ENCODE measurements at regions not wholly inside any gene's neighbourhood (a gene's known extent, or its start where the extent isn't known, plus 50 kb on each side); places are given as distances from the start of the nearest gene placed in this dataset.
A peak's percentile ranks its signal among the peaks of the same experiment; 100 is the strongest.
"Not testable (repeated sequence)": the region's sequence is repeated elsewhere in the genome, so short reads cannot be mapped to it uniquely, and the experiment has no call there.

DNA sequence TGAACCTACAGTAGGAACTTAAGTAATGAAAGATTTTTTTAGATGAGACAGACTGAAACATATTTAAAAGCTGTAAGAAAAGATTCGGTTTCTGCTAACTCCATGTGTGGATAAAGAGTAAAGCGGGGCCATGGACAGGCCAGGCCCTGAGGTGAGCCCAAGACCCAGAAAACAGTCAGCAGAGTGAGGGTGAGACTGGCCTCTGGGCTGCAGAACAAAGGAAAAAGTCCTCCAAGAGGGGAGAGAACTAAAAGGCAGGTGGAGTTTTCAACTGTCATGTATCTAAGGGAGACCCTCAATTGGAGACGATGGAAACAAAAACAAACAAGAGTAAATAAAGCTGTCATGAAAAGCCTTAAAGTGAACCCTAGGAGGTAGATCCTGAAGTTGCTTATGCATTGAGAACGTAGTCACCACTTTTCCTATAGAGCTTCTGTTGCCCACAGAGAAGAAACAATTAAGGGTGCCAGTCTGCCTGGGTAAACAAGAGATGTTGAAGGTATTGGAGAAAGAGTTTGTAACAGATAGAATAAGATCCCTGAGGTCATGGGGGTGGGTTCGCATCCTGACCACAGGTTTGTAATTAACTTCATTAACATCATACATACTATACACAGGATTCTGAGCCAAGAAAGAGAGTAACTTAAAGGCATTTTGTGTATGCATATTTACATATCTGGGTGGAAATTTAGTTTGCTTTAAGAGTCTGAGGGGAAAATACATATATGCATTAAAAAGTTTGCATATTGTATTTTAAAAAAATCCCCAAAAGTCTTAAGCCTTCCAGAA, 268.7 kb upstream of the PDE3A start:
- no peaks in the 10 kb centered on the region for H3K36me3 ChIP-seq
- no peaks in the 10 kb centered on the region for H3K9me3 ChIP-seq
- no peak overlapping the region for H3K27ac ChIP-seq
- intact Hi-C loops (cut with DNase I), result no loop called here
- H3K4me3 ChIP-seq, result no peak overlapping the region
- H3K4me1 ChIP-seq, result peaks cover 0 to 17% (median 8%) of the 10 kb centered on the region in 9 donors
- WGBS, 2 donors, result 79 to 81% methylated on average over 5 of the region's 5 CpGs
- no peak for DNase-seq
- ATAC-seq, result no peak
- H3K27me3 ChIP-seq, result no peaks in the 10 kb centered on the region
- no peak for TF ChIP-seq CTCF (IDR thresholded peaks at IDR 0.05)

DNA sequence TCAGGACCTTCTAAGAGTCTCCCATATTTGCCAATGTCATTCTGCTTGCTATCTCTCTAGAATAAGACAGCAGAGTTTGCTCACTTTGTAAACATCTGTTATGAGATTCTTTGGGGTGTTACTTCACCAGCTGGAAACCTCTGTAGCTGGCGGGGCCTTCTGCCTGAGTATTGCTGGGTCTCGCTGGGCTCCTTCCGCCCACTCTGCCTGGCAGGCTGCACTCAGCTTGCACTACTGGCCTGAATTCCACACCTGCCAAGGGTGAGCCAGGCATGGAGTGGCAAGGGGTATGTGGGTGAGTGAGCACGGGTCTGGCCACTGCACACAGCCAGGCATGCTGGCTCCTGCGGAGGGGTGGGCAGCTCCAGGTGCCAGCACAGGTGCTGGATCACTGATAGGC, 267.3 kb upstream of the PDE3A start:
- WGBS, 2 donors, result 72 to 75% methylated on average over 5 of the region's 5 CpGs
- intact Hi-C loops (cut with DNase I), result no loop called here
- no peaks in the 10 kb centered on the region for H3K27me3 ChIP-seq
- H3K36me3 ChIP-seq, result no peaks in the 10 kb centered on the region
- peaks cover 0 to 27% (median 11%) of the 10 kb centered on the region in 9 donors for H3K4me1 ChIP-seq
- no peaks in the 10 kb centered on the region for H3K9me3 ChIP-seq
- H3K4me3 ChIP-seq, result no peak overlapping the region
- ATAC-seq (peak in 7 of 8 donors; percentile 27 to 78 (median 44)), DNase-seq (peak in 1 of 2 donors; percentile 25)
- TF ChIP-seq CTCF (IDR thresholded peaks at IDR 0.05), result no peak
- H3K27ac ChIP-seq, result no peak overlapping the region

DNA sequence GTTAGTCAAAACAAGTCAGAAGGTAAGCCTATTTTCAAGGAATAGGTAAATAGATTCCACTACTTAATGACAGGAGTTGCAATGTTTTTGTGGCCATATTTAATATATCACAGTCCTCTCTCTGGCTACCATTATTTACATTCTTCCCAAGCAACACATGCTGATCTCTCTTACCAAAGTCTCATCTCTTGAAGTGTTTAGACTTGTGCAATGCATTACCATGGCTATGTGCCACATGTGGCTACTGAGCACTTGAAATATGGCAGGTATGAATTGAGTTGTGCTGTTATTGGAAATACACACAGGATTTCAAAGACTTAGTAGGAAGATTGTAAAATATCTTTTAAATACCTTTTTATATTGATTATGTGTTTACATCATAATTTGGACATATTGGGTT, 262.4 kb upstream of the PDE3A start:
- no peak overlapping the region for H3K4me3 ChIP-seq
- TF ChIP-seq CTCF (IDR thresholded peaks at IDR 0.05), result no peak
- peaks cover 0 to 33% (median 5%) of the 10 kb centered on the region in 9 donors for H3K4me1 ChIP-seq
- ATAC-seq (no peak), DNase-seq (no peak)
- H3K27me3 ChIP-seq, result no peaks in the 10 kb centered on the region
- H3K36me3 ChIP-seq, result no peaks in the 10 kb centered on the region
- no peaks in the 10 kb centered on the region for H3K9me3 ChIP-seq
- intact Hi-C loops (cut with DNase I), result no loop called here
- no peak overlapping the region for H3K27ac ChIP-seq

GRCh38 chr12:20109676-20110075, 258.7 kb upstream of the PDE3A start:
- 28 to 36% methylated on average over 5 of the region's 5 CpGs for WGBS, 2 donors
- Histone ChIP-seq H3K36me3 (no peaks in the 10 kb centered on the region), H3K4me1 (peaks cover 0 to 31% (median 5%) of the 10 kb centered on the region in 9 donors), H3K27me3 (no peaks in the 10 kb centered on the region), H3K4me3 (peak overlapping the region in 2 of 10 donors; percentile 0 to 11), H3K27ac (peak overlapping the region in 9 of 10 donors; percentile 23 to 80 (median 56)), H3K9me3 (no peaks in the 10 kb centered on the region)
- no peak for DNase-seq
- intact Hi-C loops (cut with DNase I), result no loop called here
- no peak for TF ChIP-seq CTCF (IDR thresholded peaks at IDR 0.05)
- peak in 6 of 8 donors; percentile 44 to 79 (median 52) for ATAC-seq

DNA sequence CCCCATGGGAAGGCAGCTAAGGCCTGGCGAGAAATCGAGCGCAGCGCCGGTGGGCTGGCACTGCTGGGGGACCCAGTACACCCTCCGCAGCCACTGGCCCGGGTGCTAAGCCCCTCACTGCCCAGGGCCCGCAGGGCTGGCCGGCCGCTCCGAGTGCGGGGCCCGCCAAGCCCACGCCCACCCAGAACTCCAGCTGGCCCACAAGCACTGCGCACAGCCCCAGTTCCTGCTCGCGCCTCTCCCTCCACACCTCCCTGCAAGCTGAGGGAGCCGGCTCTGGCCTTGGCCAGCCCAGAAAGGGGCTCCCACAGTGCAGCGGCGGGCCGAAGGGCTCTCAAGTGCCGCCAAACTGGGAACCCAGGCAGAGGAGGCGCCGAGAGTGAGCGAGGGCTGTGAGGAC, 253.0 kb upstream of the PDE3A start:
- peaks cover 0 to 12% (median 0%) of the 10 kb centered on the region in 11 donors for H3K9me3 ChIP-seq
- H3K4me1 ChIP-seq; H3K4me3 ChIP-seq; H3K27ac ChIP-seq; H3K27me3 ChIP-seq; H3K36me3 ChIP-seq; DNase-seq; intact Hi-C loops (cut with DNase I); ATAC-seq: not testable (repeated sequence)
- WGBS, 2 donors, result 93 to 95% methylated on average over 16 to 25 of the region's 25 CpGs

All from heart right ventricle (tissue), 16 donors.